ENCODE measurements at regions not wholly inside any gene's neighbourhood (a gene's known extent, or its start where the extent isn't known, plus 50 kb on each side); places are given as distances from the start of the nearest gene placed in this dataset.

DNA sequence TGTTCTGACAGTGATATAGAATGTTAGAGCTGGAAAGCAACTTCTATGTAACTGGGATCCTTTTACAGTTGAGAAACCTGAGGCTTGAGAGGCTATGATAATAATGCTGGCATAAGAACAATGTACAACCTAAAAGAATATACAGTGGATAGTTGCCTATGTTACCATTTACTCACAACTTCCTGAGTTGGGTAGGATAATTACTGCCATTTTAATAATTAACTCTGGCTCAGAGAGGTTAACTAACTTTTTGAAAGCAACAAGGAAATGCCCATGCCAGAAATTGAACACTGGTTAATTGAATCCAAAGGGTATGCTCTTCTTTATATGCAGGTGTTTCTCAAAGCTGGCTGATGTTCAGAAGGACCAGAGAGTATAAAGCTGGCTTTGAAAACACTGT is 530.7 kb upstream of the MAP3K7 start:
- no peak for TF ChIP-seq CTCF (conservative IDR thresholded peaks at IDR 0.05; ENCODE audit: low read depth, low read length)
- TF ChIP-seq EZH2 (IDR thresholded peaks at IDR 0.05; ENCODE audit: low read length, unreplicated experiment) = no peak

All from PC-3 (cell line).